Retinal pigment epithelial cell (primary cell): ENCODE measurements at regions not wholly inside any gene's neighbourhood (a gene's known extent, or its start where the extent isn't known, plus 50 kb on each side); places are given as distances from the start of the nearest gene placed in this dataset.
"Not testable (repeated sequence)": the region's sequence is repeated elsewhere in the genome, so short reads cannot be mapped to it uniquely, and the experiment has no call there.

Experiments used
- DNase-seq: peaks from one replicate; pipeline ENCODE4 v3.0.0-alpha.2; 2010; ENCODE audit warnings: low read depth
- H3K4me3 ChIP-seq: 2 replicates; pipeline ENCODE4 v1.5.1; 2011; ENCODE audit warnings: mild to moderate bottlenecking, low read length, control low read depth, moderate library complexity
- CTCF ChIP-seq: conservative IDR thresholded peaks from 2 replicates; pipeline ENCODE4 v1.5.1; 2011; ENCODE audit warnings: low read depth, low read length, control low read depth, inconsistent platforms

DNA sequence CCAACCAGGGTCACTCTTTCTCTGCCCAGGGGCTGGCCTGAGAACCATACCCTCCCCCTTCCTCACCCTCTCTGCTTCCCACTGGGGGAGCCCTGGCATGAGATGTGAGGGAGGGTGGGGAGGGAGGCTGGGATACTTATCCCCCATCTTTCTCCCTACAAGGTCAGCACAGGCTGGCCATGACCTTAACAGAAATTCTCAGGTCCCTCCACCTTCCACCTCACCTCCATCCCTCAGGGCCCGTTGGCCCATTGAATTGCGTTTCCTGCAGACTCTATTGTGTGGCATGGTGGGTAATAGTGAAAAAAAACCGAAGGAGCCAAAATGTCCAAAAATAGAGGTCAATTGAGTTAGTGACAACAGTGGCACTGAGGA is 159.5 kb downstream of the OR4M2 start:
- no peak overlapping the region for H3K4me3 ChIP-seq
- no peak for DNase-seq
- no peak for TF ChIP-seq CTCF

- no peak for DNase-seq
- TF ChIP-seq CTCF, result no peak
- no peak overlapping the region for H3K4me3 ChIP-seq
Observed at GRCh38 chr15:22240403-22240802, 160.1 kb downstream of the OR4M2 start.

DNA sequence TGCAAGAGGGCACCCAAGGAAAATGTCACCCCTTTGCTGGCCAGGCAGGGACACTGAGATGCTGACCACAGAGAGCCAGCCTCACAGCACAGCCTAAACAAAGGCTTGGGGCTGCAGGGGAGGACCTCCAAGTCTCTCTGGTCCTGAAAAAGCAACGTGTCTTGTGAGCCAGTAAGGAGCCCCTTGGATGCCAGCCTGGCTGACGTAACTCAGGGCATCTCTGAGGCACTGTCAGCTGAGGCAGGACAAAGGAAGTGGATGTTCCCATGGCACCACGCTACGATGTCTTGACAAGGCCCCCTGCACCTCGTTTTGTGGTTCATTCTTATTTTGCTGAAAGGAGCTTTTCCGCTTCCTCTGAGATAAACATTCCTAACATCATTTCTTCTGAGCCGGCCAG is 160.7 kb downstream of the OR4M2 start:
- TF ChIP-seq CTCF, result no peak
- no peak for DNase-seq
- no peak overlapping the region for H3K4me3 ChIP-seq

DNA sequence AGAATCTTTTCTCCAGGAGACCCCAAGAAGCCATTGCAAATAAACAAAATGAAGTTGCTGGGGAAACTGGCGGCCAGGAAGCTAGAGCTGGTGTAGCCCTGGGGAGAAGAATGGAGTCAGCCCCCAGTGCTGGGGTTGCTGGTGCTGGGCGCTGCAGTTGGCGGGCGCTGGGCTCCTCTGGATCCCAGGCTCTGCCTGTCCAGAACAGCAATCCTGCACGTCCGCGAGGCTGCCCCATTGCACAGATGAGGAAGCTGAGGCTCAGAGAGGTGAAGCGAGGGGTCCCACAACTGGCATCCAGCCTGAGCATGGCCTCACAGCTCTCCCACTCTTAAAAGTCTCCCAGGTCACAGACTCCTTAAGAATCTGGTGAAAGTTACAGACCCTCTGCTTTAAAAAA is 161.1 kb downstream of the OR4M2 start:
- H3K4me3 ChIP-seq, result no peak overlapping the region
- TF ChIP-seq CTCF, result no peak
- no peak for DNase-seq

GRCh38 chr15:22242311-22242710 is 162.0 kb downstream of the OR4M2 start:
- DNase-seq, H3K4me3 ChIP-seq: not testable (repeated sequence)

DNA sequence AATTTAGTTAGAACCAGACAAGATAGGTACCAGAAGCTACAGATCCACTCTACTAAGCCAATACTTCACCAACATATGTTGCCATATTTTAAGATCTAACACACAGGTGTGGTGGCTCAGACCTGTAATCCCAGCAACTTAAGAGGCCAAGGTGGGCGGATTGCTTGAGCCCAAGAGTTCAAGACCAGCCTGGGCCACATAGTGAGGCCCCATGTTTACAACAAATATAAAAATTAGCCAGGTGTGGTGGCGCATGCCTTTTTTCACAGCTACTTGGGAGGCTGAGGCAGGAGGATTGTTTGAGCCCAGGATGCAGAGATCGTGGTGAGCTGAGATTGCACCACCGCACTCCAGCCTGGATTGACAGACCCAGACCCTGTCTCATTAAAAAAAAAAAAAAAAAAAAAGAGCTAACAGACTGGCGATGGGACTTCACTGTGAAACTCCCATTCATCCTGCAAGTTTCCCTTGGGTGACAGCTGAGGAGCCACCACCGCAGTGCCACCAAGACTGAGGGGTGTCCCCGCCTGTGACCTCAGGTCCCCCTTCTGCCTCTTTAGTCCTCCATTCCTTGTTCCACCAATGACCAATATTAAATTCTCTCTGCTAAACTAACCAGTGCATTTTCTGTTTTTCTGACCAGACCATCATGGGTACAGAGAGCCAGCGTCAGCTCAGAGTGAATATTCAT is 163.3 kb downstream of the OR4M2 start:
- TF ChIP-seq CTCF, result no peak
- H3K4me3 ChIP-seq, result no peak overlapping the region

GRCh38 chr15:22249511-22249910 is 169.2 kb downstream of the OR4M2 start:
- H3K4me3 ChIP-seq, DNase-seq: not testable (repeated sequence)

More for the DNA sequence above, 163.3 kb downstream of the OR4M2 start:
- DNase-seq, result no peak

GRCh38 chr15:22250501-22251290 is 170.4 kb downstream of the OR4M2 start:
- H3K4me3 ChIP-seq, DNase-seq: not testable (repeated sequence)
